ENCODE measurements at regions not wholly inside any gene's neighbourhood (a gene's known extent, or its start where the extent isn't known, plus 50 kb on each side); places are given as distances from the start of the nearest gene placed in this dataset.

DNA sequence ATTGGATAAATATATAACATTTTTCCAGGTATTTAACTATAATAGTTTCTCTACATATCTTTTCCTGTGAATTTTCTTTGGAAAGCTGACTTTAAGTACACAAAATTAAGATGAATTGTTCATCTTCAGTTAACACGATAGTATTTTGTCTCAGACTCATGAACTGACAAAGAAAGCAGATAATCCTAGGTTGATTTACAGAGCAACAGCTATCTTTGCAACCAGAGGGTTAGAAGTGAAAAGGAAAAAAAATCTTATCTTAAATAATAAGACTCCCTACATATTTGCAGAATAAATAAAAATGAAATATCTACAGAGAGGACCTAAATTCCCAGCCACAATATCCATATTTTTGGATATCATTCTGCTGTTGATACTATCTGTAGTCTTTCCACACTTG lies 350.2 kb upstream of the GRM7 start:
- H3K79me1 ChIP-seq (ENCODE audit: low read depth, low read length) = no peaks in the 10 kb centered on the region

DNA sequence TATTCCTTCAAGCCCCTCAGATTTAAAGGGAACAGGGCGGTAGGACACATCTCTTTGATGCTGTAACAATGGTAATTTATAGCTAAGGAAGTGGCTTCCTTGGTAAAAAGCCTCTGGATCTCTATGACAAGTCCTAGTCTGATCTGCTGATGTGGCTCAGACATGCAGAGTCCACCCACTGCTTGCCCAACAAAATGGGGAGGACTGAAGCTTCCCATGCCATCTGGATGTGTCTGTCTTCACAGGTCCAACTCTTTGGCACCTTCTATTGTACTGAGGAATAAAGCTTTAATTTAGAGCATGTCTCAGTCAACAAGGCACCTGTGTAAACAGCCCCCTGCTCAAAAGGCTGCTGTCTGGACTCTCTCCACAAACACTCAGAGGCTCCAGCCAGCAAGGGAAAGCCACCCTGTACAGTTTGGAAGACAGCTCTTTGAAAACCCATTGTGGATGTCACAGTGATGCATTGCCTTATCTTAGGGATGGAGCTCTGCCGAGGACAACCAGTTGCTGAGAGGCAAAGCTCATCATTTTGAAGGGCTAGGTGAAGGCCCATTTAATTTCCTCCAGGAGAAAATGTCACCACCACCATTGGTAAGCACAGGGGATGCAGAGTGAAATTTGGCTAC lies 348.6 kb upstream of the GRM7 start:
- no CpG with 5 or more reads among the region's 2 CpGs for WGBS, 2 donors (ENCODE audit: extremely low coverage in 2 of 2, insufficient read length in 2 of 2, insufficient replicate concordance in 1 of 2)
- H3K23ac ChIP-seq (ENCODE audit: low read depth, low read length, poor library complexity) = no peak overlapping the region
- no peaks in the 10 kb centered on the region for H3K9me3 ChIP-seq (replicated peaks in 1 of 2; ENCODE audit: control insufficient read depth in 2 of 2, insufficient read depth in 1 of 2, low read depth in 1 of 2, low read length in 2 of 2)

More for the DNA sequence above, 350.2 kb upstream of the GRM7 start:
- H3K23ac ChIP-seq (ENCODE audit: low read depth, low read length, poor library complexity) = no peak overlapping the region
- no peak overlapping the region for H2BK5ac ChIP-seq (ENCODE audit: low read length)
- H3K9me3 ChIP-seq (replicated peaks in 1 of 2; ENCODE audit: control insufficient read depth in 2 of 2, insufficient read depth in 1 of 2, low read depth in 1 of 2, low read length in 2 of 2) = no peaks in the 10 kb centered on the region
- H3K4me1 ChIP-seq (ENCODE audit: control insufficient read depth in 2 of 2, insufficient read depth in 1 of 2, low read depth in 1 of 2, low read length in 2 of 2) = no peaks in the 10 kb centered on the region
- DNase-seq (ENCODE audit: low spot score) = no peak
- H2BK15ac ChIP-seq (ENCODE audit: low read length) = no peak overlapping the region
- WGBS, 2 donors (ENCODE audit: extremely low coverage in 2 of 2, insufficient read length in 2 of 2, insufficient replicate concordance in 1 of 2) = no CpG with 5 or more reads among the region's 1 CpG
- H4K8ac ChIP-seq (ENCODE audit: low read depth, low read length) = no peak overlapping the region
- H2BK120ac ChIP-seq (ENCODE audit: low read depth, low read length) = no peak overlapping the region
- no peak overlapping the region for H2AK5ac ChIP-seq (ENCODE audit: low read depth, low read length)
- no peak overlapping the region for H3K27ac ChIP-seq (replicated peaks; ENCODE audit: low read length)
- H3K4ac ChIP-seq (ENCODE audit: low read length) = no peak overlapping the region
- H3K18ac ChIP-seq (ENCODE audit: low read length) = no peak overlapping the region
- no peak overlapping the region for H3K4me3 ChIP-seq (ENCODE audit: low read length in 2 of 2)
- H2AFZ ChIP-seq (ENCODE audit: low read length) = no peak overlapping the region
- no peak overlapping the region for H3K4me2 ChIP-seq (ENCODE audit: insufficient read depth, low read length, poor library complexity, severe bottlenecking)
- no peaks in the 10 kb centered on the region for H3K36me3 ChIP-seq (replicated peaks in 1 of 2; ENCODE audit: control insufficient read depth in 2 of 2, insufficient read depth in 2 of 2, low read length in 2 of 2)
- no peak overlapping the region for H4K91ac ChIP-seq (ENCODE audit: low read depth, low read length, poor library complexity)
- H3K27me3 ChIP-seq (ENCODE audit: control insufficient read depth in 3 of 3, insufficient read depth in 3 of 3, low read depth in 1 of 3, low read length in 3 of 3) = no peaks in the 10 kb centered on the region
- H3K9ac ChIP-seq (ENCODE audit: low read depth, low read length, poor library complexity) = no peak overlapping the region
- no peak overlapping the region for H3K14ac ChIP-seq (ENCODE audit: low read length)
- no peak overlapping the region for H2BK12ac ChIP-seq (ENCODE audit: low read length)

DNA sequence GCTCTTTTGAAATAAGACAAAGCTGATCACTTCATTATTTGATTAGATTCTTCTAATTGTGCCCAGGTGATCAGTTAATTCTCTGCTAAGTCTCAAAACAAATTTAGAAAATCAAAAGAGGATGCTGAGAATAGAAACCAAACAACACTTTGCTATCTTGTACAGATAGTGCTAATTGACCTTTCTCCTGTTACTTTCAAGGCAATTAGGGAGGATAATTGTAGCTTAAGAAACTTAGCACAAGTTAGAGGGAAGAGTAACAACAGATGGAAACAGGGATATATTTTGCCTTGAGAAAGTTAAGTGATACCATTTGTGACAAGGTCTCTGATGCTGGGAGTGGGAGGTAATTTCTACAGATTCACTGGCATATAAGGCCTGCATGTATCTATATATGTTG lies 344.8 kb upstream of the GRM7 start:
- no peak overlapping the region for H4K91ac ChIP-seq (ENCODE audit: low read depth, low read length, poor library complexity)
- no peak overlapping the region for H2BK5ac ChIP-seq (ENCODE audit: low read length)
- no peak overlapping the region for H2AFZ ChIP-seq (ENCODE audit: low read length)
- H3K27ac ChIP-seq (replicated peaks; ENCODE audit: low read length) = no peak overlapping the region
- H3K4me3 ChIP-seq (ENCODE audit: low read length in 2 of 2) = no peak overlapping the region
- DNase-seq (ENCODE audit: low spot score) = no peak
- H2BK120ac ChIP-seq (ENCODE audit: low read depth, low read length) = no peak overlapping the region
- H2BK15ac ChIP-seq (ENCODE audit: low read length) = no peak overlapping the region
- H3K9ac ChIP-seq (ENCODE audit: low read depth, low read length, poor library complexity) = no peak overlapping the region
- no peak overlapping the region for H3K14ac ChIP-seq (ENCODE audit: low read length)
- H4K8ac ChIP-seq (ENCODE audit: low read depth, low read length) = no peak overlapping the region
- H3K18ac ChIP-seq (ENCODE audit: low read length) = no peak overlapping the region
- H3K79me1 ChIP-seq (ENCODE audit: low read depth, low read length) = no peaks in the 10 kb centered on the region
- H3K36me3 ChIP-seq (replicated peaks in 1 of 2; ENCODE audit: control insufficient read depth in 2 of 2, insufficient read depth in 2 of 2, low read length in 2 of 2) = no peaks in the 10 kb centered on the region
- H3K27me3 ChIP-seq (ENCODE audit: control insufficient read depth in 3 of 3, insufficient read depth in 3 of 3, low read depth in 1 of 3, low read length in 3 of 3) = no peaks in the 10 kb centered on the region
- H2AK5ac ChIP-seq (ENCODE audit: low read depth, low read length) = no peak overlapping the region
- no peak overlapping the region for H2BK12ac ChIP-seq (ENCODE audit: low read length)
- H3K4me2 ChIP-seq (ENCODE audit: insufficient read depth, low read length, poor library complexity, severe bottlenecking) = no peak overlapping the region
- no peaks in the 10 kb centered on the region for H3K4me1 ChIP-seq (ENCODE audit: control insufficient read depth in 2 of 2, insufficient read depth in 1 of 2, low read depth in 1 of 2, low read length in 2 of 2)
- H3K23ac ChIP-seq (ENCODE audit: low read depth, low read length, poor library complexity) = no peak overlapping the region
- no peaks in the 10 kb centered on the region for H3K9me3 ChIP-seq (replicated peaks in 1 of 2; ENCODE audit: control insufficient read depth in 2 of 2, insufficient read depth in 1 of 2, low read depth in 1 of 2, low read length in 2 of 2)
- H3K4ac ChIP-seq (ENCODE audit: low read length) = no peak overlapping the region

More for the DNA sequence above, 348.6 kb upstream of the GRM7 start:
- no peak overlapping the region for H2AFZ ChIP-seq (ENCODE audit: low read length)
- no peaks in the 10 kb centered on the region for H3K36me3 ChIP-seq (replicated peaks in 1 of 2; ENCODE audit: control insufficient read depth in 2 of 2, insufficient read depth in 2 of 2, low read length in 2 of 2)
- no peak overlapping the region for H2BK12ac ChIP-seq (ENCODE audit: low read length)
- H3K18ac ChIP-seq (ENCODE audit: low read length) = no peak overlapping the region
- no peaks in the 10 kb centered on the region for H3K27me3 ChIP-seq (ENCODE audit: control insufficient read depth in 3 of 3, insufficient read depth in 3 of 3, low read depth in 1 of 3, low read length in 3 of 3)
- H4K8ac ChIP-seq (ENCODE audit: low read depth, low read length) = no peak overlapping the region
- no peak for DNase-seq (ENCODE audit: low spot score)
- H3K79me1 ChIP-seq (ENCODE audit: low read depth, low read length) = no peaks in the 10 kb centered on the region
- H3K4me2 ChIP-seq (ENCODE audit: insufficient read depth, low read length, poor library complexity, severe bottlenecking) = no peak overlapping the region
- no peak overlapping the region for H3K4ac ChIP-seq (ENCODE audit: low read length)
- no peak overlapping the region for H3K4me3 ChIP-seq (ENCODE audit: low read length in 2 of 2)
- no peak overlapping the region for H3K14ac ChIP-seq (ENCODE audit: low read length)
- no peaks in the 10 kb centered on the region for H3K4me1 ChIP-seq (ENCODE audit: control insufficient read depth in 2 of 2, insufficient read depth in 1 of 2, low read depth in 1 of 2, low read length in 2 of 2)
- no peak overlapping the region for H4K91ac ChIP-seq (ENCODE audit: low read depth, low read length, poor library complexity)
- H3K9ac ChIP-seq (ENCODE audit: low read depth, low read length, poor library complexity) = no peak overlapping the region
- H3K27ac ChIP-seq (replicated peaks; ENCODE audit: low read length) = no peak overlapping the region
- H2BK120ac ChIP-seq (ENCODE audit: low read depth, low read length) = no peak overlapping the region
- H2BK15ac ChIP-seq (ENCODE audit: low read length) = no peak overlapping the region
- H2BK5ac ChIP-seq (ENCODE audit: low read length) = no peak overlapping the region
- no peak overlapping the region for H2AK5ac ChIP-seq (ENCODE audit: low read depth, low read length)

DNA sequence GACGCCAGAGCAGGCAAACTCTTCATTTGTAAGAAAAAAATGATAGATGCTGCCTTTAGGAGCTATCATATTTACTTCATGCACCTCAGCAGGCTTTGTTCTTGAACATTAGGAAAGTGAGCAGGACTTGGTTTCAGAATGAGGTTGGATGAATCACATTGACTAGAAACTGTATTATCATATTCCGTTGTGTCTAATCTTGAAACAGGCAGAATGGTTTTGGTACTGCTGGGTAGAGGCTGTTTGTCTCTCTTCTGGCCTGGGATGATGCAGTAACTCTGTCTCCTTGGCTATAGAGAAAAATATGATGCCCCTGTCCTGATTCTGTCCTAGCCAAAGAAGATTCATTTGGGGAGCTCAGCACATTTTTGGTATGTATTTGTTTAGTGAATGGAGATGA lies 344.2 kb upstream of the GRM7 start:
- Histone ChIP-seq H3K18ac (ENCODE audit: low read length) (no peak overlapping the region), H2AK5ac (ENCODE audit: low read depth, low read length) (no peak overlapping the region), H2AFZ (ENCODE audit: low read length) (no peak overlapping the region), H2BK120ac (ENCODE audit: low read depth, low read length) (no peak overlapping the region), H3K4ac (ENCODE audit: low read length) (no peak overlapping the region), H2BK5ac (ENCODE audit: low read length) (no peak overlapping the region), H3K9ac (ENCODE audit: low read depth, low read length, poor library complexity) (no peak overlapping the region), H2BK12ac (ENCODE audit: low read length) (no peak overlapping the region), H4K91ac (ENCODE audit: low read depth, low read length, poor library complexity) (no peak overlapping the region), H3K4me3 (ENCODE audit: low read length in 2 of 2) (no peak overlapping the region), H4K8ac (ENCODE audit: low read depth, low read length) (no peak overlapping the region), H3K14ac (ENCODE audit: low read length) (no peak overlapping the region), H2BK15ac (ENCODE audit: low read length) (no peak overlapping the region), H3K23ac (ENCODE audit: low read depth, low read length, poor library complexity) (no peak overlapping the region), H3K27me3 (ENCODE audit: control insufficient read depth in 3 of 3, insufficient read depth in 3 of 3, low read depth in 1 of 3, low read length in 3 of 3) (no peaks in the 10 kb centered on the region), H3K27ac (replicated peaks; ENCODE audit: low read length) (no peak overlapping the region), H3K36me3 (replicated peaks in 1 of 2; ENCODE audit: control insufficient read depth in 2 of 2, insufficient read depth in 2 of 2, low read length in 2 of 2) (no peaks in the 10 kb centered on the region), H3K4me1 (ENCODE audit: control insufficient read depth in 2 of 2, insufficient read depth in 1 of 2, low read depth in 1 of 2, low read length in 2 of 2) (no peaks in the 10 kb centered on the region), H3K4me2 (ENCODE audit: insufficient read depth, low read length, poor library complexity, severe bottlenecking) (no peak overlapping the region), H3K79me1 (ENCODE audit: low read depth, low read length) (no peaks in the 10 kb centered on the region), H3K9me3 (replicated peaks in 1 of 2; ENCODE audit: control insufficient read depth in 2 of 2, insufficient read depth in 1 of 2, low read depth in 1 of 2, low read length in 2 of 2) (no peaks in the 10 kb centered on the region)
- no peak for DNase-seq (ENCODE audit: low spot score)
- no CpG with 5 or more reads among the region's 2 CpGs for WGBS, 2 donors (ENCODE audit: extremely low coverage in 2 of 2, insufficient read length in 2 of 2, insufficient replicate concordance in 1 of 2)
